AG20443 (cell line): ENCODE measurements at regions not wholly inside any gene's neighbourhood (a gene's known extent, or its start where the extent isn't known, plus 50 kb on each side); places are given as distances from the start of the nearest gene placed in this dataset.
"Not testable (repeated sequence)": the region's sequence is repeated elsewhere in the genome, so short reads cannot be mapped to it uniquely, and the experiment has no call there.

Source experiments
- DNase-seq: peaks from one replicate; pipeline ENCODE4 v3.0.0; 2012; ENCODE audit warnings: low spot score, mixed read lengths

GRCh38 chr14:71566276-71566675, 366.0 kb upstream of the RGS6 start:
- DNase-seq: no peak

GRCh38 chr14:71567499-71568133, 364.6 kb upstream of the RGS6 start:
- DNase-seq: not testable (repeated sequence)

- DNase-seq: peak; percentile 81
These were observed 357.3 kb upstream of the RGS6 start for GRCh38 chr14:71574976-71575375.

GRCh38 chr14:71576472-71576871, 355.8 kb upstream of the RGS6 start:
- no peak for DNase-seq

- DNase-seq: no peak
These were observed 352.9 kb upstream of the RGS6 start for GRCh38 chr14:71579331-71579730.

GRCh38 chr14:71582705-71583104, 349.5 kb upstream of the RGS6 start:
- DNase-seq: peak; percentile 14

GRCh38 chr14:71583194-71583593, 349.0 kb upstream of the RGS6 start:
- no peak for DNase-seq

GRCh38 chr14:71583705-71584104, 348.5 kb upstream of the RGS6 start:
- DNase-seq: no peak

- no peak for DNase-seq
These were observed 346.9 kb upstream of the RGS6 start for GRCh38 chr14:71585361-71585760.

GRCh38 chr14:71586131-71586897, 345.9 kb upstream of the RGS6 start:
- peak; percentile 38 for DNase-seq

- peak; percentile 38 for DNase-seq
These were observed 344.2 kb upstream of the RGS6 start for GRCh38 chr14:71588028-71588427.

- DNase-seq: no peak
These were observed 343.5 kb upstream of the RGS6 start for GRCh38 chr14:71588576-71589215.

GRCh38 chr14:71589609-71590008, 342.6 kb upstream of the RGS6 start:
- no peak for DNase-seq

GRCh38 chr14:71590131-71590530, 342.1 kb upstream of the RGS6 start:
- no peak for DNase-seq

GRCh38 chr14:71591231-71591630, 341.0 kb upstream of the RGS6 start:
- no peak for DNase-seq

GRCh38 chr14:71591929-71592328, 340.3 kb upstream of the RGS6 start:
- peak; percentile 70 for DNase-seq

GRCh38 chr14:71592361-71592760, 339.9 kb upstream of the RGS6 start:
- DNase-seq: no peak

- no peak for DNase-seq
These were observed 338.3 kb upstream of the RGS6 start for GRCh38 chr14:71593966-71594365.

- peak; percentile 63 for DNase-seq
These were observed 337.4 kb upstream of the RGS6 start for GRCh38 chr14:71594821-71595220.

- no peak for DNase-seq
These were observed 336.8 kb upstream of the RGS6 start for GRCh38 chr14:71595441-71595840.

- no peak for DNase-seq
These were observed 334.8 kb upstream of the RGS6 start for GRCh38 chr14:71597287-71597920.

GRCh38 chr14:71597955-71598660, 334.1 kb upstream of the RGS6 start:
- DNase-seq: no peak
